Lower leg skin (tissue), 3 donors: ENCODE measurements at regions not wholly inside any gene's neighbourhood (a gene's known extent, or its start where the extent isn't known, plus 50 kb on each side); places are given as distances from the start of the nearest gene placed in this dataset.

ENCODE experiments used
- POLR2A ChIP-seq, 2 donors: fragments of 450-650 bp; IDR thresholded peaks; one replicate each; pipeline ENCODE4 v1.6.1; 2016 to 2017; ENCODE audit warnings: antibody characterized with exemption in 2 of 2, mild to moderate bottlenecking in 1 of 2, moderate library complexity in 1 of 2
- TF ChIP-seq, protein P1 (sequence below), 3 donors: fragments of 450-650 bp; IDR thresholded peaks; one replicate each; pipeline ENCODE4 v1.5.1; 2016; ENCODE audit warnings: antibody characterized with exemption in 3 of 3, mild to moderate bottlenecking in 3 of 3, moderate library complexity in 2 of 3

DNA sequence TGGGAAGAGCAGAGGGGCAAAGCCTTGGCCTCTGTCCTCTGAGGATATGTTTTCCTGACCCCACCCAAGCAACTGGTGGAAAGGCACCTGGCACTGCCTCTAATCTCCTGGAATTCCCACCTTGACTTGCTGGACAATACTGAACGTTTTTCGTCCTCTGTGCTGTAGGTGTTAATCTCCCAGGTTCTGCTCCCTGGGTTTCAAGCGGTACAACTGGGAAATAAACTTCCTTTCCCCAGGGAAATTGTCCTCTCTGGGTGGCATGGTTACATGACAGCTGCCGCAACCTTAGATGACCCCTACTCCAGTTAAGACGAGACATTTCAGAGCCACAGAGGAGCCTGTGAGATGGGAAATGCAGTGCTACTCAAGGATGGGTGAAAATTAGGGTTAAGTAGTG is 57.3 kb upstream of the BCAR3 start:
- no peak for TF ChIP-seq POLR2A (IDR thresholded peaks at IDR 0.05)
- TF ChIP-seq, protein P1, sequence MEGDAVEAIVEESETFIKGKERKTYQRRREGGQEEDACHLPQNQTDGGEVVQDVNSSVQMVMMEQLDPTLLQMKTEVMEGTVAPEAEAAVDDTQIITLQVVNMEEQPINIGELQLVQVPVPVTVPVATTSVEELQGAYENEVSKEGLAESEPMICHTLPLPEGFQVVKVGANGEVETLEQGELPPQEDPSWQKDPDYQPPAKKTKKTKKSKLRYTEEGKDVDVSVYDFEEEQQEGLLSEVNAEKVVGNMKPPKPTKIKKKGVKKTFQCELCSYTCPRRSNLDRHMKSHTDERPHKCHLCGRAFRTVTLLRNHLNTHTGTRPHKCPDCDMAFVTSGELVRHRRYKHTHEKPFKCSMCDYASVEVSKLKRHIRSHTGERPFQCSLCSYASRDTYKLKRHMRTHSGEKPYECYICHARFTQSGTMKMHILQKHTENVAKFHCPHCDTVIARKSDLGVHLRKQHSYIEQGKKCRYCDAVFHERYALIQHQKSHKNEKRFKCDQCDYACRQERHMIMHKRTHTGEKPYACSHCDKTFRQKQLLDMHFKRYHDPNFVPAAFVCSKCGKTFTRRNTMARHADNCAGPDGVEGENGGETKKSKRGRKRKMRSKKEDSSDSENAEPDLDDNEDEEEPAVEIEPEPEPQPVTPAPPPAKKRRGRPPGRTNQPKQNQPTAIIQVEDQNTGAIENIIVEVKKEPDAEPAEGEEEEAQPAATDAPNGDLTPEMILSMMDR (IDR thresholded peaks at IDR 0.05) = no peak
